C1 segment of cervical spinal cord (tissue), 14 donors: ENCODE measurements at regions not wholly inside any gene's neighbourhood (a gene's known extent, or its start where the extent isn't known, plus 50 kb on each side); places are given as distances from the start of the nearest gene placed in this dataset.
A peak's percentile ranks its signal among the peaks of the same experiment; 100 is the strongest.

ENCODE experiments used
- DNase-seq, 14 donors: peaks; one replicate each; lab custom pipeline; 2025; lab: John Stamatoyannopoulos, UW

DNA sequence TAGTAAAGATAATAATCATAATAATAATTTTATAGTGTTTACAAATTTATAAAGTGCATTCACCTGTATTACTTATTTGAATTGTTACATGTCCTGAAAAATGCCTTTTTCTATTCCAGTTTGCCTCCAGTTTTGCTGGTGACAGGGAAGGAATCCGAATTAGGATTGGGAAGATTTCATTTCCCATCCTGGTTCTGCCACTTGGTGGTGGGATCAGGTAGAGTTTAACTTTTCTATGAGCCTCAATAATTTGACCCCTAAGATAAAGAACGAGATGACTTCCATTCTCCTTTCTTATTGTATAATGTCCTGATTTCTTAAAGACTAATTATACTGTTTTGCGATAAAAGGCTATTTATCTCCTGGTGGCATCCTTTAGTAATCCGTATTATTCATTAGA, 1090.9 kb downstream of the RAPGEF2 start:
- no peak for DNase-seq

DNA sequence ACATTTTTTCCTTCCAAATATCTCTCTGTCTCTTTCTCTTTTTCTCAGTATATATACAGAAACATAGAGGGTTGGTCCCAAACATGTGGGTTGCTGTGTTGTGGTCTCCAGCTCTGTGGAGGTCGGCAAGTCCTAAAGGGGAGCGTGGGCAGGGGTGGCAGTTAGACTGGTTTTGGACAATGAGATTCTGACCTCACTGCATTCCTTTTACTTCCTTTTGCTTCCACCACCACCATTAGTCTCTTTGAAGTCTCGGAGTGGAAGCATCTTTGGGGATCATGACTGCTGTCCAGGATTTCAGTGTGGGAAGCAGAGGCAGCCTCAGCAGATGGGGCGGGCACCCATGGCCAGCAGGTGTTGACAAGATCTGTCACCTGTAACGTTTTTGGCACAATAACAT, 1091.8 kb downstream of the RAPGEF2 start:
- no peak for DNase-seq

DNA sequence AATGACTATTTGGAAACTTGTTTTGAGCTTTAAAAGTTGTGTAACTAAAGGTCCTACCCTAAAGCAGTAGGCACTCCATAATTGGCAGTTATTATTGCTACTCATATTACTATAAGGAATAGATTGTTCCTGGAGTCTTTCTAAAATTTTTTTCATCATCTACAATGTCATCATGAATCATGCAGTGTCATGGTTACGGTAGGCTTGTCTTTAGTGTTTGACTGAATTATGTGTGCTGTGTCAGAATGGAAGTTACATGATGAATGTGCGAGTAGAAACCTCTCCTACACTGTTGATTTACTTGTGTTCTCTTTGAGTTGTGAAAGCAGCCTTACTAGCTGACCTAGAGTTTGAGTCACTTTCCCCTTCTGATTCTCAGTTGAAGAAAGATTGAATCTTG, 1099.9 kb downstream of the RAPGEF2 start:
- no peak for DNase-seq

DNA sequence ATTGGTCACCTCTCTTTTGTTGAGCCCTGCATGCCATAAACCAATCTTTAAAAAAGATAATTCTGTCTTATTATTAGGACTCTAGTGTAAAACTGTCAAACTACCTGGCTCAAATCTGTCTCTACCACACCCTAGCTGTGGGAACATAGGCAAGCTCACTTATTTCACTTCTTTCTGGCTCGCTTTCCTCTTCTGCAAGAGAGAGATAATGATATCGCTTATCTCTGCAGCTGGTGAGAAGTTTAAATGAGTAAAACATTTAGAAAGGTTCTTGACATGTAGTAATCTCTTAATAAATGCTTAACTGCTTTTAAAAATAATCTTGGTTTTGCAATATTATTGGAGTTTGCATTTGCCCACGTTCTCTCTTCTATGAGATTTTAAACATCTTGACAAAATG, 1109.2 kb downstream of the RAPGEF2 start:
- no peak for DNase-seq

DNA sequence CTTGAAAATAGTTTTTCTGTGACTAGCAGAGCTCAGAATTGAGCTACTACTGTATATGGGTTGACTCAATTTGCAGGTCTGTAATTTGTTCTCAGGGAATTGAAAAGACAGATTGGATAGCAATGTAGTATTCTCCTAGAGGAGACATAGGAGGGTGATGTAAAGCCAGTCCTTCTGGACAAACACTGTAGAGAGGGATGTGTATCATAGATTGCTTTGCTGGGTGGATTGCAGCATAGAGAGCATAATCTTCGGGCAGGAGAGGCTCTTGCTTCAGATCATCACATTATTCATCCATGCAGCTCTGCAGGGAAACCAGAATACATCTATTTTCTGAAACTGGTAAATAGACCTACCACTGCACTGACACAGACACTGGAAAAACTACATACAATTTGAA, 1110.5 kb downstream of the RAPGEF2 start:
- DNase-seq = no peak

DNA sequence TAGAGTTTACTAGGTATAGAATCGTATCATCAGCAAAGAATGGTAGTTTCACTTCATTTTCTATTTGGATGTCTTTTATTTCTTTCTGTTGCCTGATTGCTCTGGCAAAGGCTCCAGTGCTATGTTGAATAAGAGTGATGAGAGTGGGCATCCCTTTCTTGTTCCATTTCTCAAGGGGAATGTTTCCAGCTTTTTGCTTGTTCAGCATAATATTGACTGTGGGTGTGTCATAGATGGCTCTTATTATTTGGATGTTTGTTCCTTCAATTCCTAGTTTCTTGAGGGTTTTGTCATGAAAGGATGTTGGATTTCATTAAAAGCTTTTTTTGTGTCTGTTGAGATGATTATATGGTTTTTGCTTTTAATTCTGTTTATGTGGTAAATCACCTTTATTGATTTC, 1114.5 kb downstream of the RAPGEF2 start:
- DNase-seq = no peak

DNA sequence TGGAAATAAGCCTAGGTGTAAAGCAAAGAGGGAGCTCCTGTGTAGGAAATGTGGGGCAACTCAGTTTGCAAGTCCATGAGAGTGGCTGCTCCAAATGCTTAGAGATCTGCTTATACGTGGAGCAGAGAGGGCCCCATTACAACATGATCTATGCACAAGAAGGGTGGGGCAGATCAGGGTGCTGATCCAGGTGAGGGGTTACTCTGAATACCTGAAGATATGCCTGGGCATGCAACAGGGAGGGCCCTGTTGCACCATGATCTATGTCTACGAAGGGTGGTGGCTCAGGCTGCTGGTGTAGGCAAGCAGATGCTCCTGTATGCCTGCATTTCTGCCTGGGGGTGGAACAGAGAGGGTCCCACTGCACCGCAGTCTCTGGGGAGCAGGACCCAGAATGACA, 1121.2 kb downstream of the RAPGEF2 start:
- DNase-seq = no peak

DNA sequence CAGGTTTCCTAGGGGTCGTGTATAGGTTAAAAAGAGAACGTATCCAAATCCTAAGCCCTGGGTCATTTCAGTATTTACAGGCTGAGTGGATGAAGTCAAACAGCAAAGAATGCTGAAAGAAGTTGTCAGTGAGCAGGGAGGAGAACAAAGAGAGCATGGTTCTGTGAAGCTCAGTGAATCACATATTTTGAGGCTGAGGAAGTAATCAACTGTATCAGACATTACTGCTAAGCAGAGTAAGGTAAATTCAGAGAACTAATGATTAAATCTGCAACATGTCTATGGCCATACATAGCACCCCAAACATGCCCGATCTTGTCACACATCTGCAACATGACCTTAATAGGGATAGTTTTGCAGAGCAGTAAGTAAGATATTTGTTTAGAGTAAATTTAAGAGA, 1130.3 kb downstream of the RAPGEF2 start:
- no peak for DNase-seq

DNA sequence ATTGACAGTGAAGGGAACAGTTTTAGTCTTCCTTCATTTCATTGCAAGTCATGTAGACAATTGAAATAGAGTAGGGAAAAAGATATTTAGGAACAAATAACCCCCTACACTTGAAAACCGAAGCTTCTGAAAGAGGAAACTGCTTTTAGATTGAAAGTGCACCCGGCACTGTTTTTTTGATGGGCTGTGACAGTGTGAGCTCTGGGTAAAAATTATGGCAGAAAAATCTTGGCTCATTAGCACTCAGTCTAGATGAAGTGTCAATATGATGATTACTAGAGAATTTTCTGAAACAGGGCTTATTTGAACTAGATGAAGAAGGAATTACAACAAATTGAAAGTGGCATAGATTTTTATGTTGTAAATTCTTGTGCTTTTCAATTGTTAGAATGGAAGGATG, 1132.4 kb downstream of the RAPGEF2 start:
- DNase-seq = no peak

DNA sequence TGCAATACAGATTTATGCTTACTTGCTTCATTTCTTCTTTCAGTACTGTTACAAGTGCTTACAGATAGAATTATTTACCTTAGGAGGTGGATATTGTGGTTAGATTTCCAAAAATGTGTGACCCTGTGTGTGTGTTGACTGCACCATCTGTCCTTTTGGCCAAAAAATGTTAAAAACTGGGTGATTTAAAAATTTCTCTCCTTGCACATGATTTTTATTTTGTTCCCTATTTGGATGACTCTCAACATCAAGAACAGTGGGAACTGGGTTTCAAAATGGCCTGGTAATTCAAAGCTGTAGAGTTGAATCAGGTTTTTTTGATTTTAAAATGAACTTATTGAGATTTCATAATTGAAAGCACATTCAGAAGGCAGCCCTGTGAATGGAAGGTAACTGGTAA, 1132.9 kb downstream of the RAPGEF2 start:
- DNase-seq = peak in 1 of 14 donors; percentile 86

DNA sequence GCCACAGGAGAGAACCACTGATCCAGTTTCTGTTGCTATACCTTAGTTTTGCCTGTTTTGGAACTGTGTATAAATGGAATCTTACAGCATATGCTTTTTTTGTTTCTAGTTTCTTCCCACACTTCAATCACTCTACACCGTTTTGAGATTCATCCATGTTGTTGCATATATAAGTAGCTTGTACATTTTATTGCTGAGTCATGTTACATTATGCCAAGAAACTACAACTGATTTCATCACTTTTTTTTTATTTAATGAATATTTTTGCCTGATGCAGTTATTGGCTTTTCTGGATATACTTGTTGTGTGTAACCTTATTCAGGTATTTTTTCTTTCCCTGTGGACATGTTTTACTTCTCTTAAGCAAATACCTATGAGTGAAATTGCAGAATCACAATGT, 1135.9 kb downstream of the RAPGEF2 start:
- no peak for DNase-seq

DNA sequence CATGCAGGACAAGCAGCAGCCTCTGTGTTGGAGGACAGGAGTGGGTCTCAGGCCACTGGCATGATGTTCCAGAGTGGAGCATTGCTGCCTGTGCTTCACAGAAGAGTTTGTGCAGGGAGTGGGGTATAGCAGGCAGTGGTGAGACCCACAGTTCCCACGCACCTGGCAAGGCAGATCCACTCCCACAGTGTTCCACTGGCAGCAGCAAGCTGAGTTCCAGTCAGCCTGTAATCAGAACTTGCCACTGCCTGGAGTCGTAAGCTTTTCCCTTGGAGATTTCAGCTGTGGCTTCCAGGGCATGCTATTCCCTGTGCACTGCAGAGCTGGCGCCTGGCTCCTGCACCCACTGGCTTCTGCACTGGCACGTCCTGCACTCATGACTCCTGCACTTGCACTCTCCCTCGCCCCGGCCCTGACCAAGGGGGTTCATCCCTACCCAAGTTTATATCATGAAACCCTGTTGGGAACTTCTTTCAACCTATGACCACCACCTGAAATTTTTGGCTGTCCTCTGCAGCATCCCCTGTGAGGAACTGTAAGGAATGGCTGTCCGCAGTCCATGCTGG, 1144.3 kb downstream of the RAPGEF2 start:
- DNase-seq = no peak

DNA sequence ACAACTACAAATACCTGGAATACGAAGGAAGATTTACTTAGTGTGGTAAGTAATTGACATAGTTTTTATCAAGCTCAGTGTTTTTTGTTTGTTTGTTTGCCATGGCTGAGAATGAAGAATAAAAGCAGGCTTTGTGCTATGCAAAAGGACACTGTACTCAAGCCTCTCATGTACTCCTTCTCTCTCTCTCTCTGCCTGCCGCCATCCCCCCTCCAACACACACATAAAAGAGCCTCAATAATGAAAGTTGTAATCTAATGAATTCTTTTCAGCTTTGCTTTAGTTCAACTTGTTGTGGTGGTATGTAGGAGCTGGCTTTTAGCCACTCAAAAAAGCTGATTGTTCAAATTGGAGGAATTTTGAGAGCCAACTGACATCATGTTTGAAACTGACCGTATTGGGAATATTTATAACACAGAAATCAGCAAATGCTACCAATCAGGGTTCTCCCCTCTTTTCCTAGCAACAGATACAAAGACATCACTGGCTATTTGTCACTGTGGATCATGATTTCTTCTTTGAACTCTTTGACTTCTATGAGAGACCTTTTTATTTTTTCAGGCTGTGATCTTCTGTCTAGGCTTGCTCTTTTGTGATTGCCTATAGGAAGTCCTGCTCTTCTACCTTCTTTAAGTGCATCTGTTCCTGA, 1148.8 kb downstream of the RAPGEF2 start:
- no peak for DNase-seq

DNA sequence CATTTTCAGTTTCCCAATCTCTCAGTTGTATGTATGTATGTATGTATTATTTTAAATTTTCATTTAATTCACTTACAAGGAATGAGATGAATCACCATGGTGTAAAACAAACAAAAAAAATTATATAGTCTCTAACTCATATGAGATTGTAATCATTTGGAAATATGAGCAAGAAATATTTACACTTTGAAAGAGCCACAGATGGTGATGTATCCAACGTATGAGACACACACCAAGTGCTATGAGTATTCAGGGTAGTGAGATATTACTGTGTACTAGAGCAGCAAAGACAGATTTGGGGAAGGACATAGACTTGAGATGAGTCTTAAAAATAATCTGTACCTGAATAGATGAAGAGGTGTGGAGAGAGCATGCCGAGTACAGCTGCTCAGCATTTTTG, 1154.4 kb downstream of the RAPGEF2 start:
- no peak for DNase-seq

DNA sequence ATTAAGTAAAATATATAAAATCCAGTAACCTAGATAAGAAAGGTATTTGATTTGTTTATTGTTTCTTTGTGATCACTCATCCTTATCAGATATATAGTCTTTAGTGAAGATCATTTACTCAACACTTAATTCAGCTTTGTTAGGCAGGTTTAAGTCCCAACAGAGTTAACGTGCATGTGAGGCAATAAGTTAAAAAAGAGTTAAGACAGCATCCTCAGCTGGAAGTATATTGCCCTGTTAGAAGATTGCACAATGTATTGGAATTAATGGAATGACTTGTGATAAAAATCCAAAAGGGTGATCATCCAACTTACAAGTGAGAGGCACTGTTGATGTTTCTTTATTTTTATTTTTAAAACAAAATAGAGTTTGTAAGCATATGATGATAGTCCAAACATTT, 1162.1 kb downstream of the RAPGEF2 start:
- no peak for DNase-seq

DNA sequence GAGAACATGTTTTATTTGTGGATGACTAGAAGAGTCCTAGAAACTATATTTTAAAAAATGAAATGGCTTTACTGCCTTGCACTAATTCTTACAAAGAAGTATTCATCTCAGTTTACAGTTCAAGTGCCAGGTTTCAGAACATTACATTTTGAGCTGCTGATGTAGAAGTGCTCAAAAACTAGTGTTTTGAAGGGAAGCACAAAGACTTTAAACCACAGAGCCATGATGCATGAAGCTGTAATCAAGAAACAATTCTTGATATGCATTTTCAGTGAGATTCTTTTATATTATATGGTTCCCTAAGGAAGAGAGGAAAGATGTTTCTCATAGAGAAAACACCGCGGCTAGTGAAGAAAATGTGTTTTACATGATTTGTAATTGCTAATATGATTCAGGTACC, 1163.0 kb downstream of the RAPGEF2 start:
- DNase-seq = no peak

DNA sequence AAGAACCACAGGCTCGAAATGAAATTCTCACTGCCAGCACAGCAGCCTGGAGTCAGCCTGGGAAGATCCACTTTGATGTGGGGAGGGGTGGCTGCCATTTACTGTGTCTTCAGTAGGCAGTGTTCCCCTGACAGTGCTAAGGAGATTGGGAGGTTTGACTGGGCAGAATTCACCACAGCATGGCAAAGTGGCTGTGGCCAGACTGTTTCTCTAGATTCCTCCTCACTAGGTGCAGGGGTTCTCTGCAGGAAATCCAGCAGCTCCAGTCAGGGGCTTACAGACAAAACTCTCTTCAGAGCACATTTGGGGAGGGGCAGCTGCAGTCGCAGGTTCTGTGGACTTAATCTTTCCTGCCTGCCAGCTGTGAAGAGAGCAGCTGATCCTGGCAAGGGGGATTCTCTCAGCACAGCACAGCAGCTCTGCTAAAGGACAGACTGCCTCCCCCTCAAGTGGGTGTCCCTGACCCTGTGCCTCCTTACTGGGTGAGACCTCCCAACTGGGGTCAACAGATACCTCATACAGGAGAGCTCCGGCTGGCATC, 1174.0 kb downstream of the RAPGEF2 start:
- no peak for DNase-seq

DNA sequence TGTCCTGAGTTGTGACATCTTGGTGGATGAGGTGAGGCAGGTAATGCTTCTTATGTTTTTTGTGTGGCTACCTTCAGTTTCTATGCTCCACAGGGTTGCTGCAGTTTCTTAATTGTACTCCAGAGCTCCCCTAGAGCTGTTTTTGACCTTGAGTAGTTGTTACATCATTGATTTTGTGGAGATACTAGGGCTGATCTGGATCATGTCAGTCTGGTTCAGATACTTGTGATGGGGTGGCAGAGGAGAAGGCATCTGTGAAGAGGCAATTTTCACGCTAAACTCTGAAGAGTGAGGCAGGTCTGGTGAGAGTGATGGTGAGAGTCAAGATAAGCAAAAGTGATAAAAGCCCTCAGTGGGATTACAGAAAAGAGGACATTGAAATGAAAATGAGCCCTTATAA, 1180.2 kb downstream of the RAPGEF2 start:
- DNase-seq = no peak

DNA sequence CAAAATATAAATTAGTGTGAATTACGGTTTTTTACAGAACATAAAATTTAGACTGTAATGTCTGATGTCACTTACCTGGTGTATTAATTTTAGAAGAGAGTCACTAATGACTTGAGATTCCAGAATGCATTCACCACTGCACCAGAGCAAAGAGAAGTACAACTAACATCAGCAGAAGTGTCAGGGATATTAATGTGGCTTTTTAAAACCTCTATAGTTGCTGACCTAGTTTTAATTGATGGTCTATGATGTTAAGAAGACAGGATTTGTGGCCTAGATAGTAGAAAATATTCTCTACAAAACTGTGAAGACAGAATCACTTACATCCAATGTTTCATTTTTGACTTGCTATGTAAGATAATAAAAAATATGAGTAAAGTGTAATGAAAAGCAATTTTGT, 1181.6 kb downstream of the RAPGEF2 start:
- DNase-seq = no peak

DNA sequence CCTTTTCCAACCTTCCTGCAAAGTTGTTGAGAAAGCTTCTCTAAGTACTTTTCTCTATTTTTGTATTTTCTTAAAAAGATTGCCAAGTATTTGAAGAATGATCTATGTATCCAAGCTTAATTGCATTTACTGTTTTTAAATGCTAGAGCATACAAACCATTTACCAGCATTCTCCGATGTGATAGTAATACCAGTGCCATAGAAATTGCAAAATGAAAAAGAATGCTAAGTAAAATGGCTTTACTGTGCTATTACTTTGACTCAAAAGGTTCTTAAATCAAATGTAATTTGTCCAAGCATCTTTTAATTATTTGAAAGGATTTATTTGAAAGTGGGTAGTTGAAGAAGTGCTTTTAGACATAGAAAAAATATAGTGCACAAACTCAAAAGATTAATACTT, 1183.2 kb downstream of the RAPGEF2 start:
- no peak for DNase-seq

DNA sequence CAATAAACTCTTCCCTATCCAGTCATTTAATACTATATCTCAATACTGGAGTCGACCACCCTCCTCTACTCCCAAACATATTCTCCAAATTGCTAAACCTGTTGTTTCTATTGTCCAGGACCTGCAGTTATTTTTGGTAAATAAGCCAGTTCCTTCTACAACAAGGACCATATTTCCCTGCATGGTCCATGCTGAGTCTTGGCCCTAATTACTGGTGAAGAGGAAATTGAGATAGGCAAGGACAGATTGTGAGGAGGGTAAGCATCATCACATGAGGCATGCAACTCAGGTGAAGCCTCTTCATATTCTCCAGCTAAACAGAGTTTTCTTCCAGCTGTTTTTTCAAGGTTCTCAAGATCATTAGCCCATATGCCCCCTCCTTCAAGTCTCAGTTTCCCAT, 1193.6 kb downstream of the RAPGEF2 start:
- peak in 1 of 14 donors; percentile 68 for DNase-seq

DNA sequence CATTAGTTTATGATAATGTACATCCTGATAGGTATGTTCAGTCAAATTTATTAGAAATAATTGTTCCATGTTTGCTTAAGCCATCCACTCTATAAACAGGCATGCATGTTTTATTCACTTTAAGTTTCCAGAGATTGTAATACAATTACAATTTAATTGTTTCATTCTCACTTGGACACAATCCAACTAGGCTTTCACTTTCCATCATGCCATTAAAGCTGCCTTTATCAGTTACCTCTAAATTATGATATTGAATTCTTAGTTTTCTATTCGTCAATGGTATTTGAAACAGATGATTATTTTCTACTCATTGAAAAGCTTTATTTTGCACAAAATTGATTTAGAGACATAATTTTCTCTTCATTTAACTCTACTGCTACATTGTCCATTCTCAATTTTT, 1196.3 kb downstream of the RAPGEF2 start:
- DNase-seq = no peak

DNA sequence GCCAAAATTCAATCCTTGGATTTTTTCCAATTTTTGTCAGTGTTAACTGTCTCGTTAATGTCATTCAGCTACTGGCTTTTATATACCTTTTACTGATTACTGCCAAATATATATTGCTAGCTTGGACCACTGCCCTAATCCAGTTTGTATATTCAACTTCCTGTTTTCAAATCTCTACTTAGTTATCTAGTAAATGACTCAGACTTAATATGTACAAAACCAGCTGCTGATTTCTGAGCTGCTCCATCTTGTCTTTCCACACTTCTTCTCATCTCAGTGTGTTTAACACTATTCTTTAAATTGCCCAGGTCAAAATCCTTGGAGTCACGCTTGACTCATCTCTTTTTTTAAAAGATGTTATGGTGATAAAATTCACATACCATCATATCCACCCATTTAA, 1196.7 kb downstream of the RAPGEF2 start:
- no peak for DNase-seq

DNA sequence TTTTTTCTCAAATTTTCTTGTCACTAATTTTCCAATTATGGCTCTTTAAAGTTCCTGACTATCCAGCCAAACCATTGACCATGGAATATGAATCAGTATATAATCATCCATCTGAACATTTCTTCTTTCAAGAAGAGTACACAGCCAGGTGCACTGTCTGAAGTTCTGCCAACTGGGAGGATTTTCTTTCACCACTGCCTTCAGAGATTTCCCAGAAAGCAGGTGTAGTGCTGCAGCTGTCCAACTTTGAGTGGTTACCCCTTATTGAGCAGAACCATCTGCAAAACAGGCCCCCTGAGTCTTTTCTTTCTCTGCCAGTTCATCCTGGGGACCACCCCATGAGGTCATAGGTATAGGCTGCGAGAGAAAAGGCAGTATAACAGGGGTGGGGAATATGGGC, 1213.2 kb downstream of the RAPGEF2 start:
- no peak for DNase-seq
